ENCODE measurements at regions not wholly inside any gene's neighbourhood (a gene's known extent, or its start where the extent isn't known, plus 50 kb on each side); places are given as distances from the start of the nearest gene placed in this dataset.

DNA sequence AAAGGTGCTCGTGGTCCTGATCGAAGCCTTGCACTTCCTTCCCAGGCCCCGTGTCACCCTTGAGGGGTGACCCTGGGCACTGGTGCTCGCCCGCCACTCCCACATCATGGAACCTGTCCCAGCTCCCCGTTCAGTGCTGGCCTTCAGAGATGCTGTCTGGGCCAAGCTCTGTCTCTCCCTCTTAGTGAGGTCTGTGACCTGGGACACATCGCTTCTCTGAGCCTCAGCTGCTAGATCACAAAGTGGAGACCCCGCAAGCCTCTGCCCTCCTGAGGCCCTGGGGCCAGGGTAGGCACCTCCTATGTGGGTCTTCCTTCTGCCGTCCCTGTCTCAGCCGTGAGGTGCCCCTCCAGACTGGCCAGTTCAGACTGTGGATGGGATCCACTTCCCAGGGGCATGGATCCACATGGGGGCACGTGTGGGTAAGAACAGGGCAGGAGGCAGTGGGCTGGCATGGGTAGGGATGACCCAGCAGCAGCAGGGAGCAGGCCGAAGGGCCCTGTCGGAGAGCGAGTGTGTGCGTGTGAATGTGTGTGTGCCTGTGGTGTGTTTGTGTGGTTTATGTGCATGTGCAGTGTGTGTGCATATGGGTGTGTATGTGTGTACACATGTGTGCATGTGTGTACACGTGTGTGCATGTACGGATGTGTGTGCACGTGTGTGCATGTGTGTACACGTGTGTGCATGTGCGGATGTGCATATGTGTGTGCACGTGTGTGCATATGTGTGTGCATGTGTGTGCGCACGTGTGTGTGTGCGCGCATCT is 1073.7 kb downstream of the BRD1 start:
- no peak overlapping the region for H3K27ac ChIP-seq (ENCODE audit: low read depth, low read length)
- 79 to 89% (median 86%) methylated on average over 21 to 25 of the region's 25 CpGs for WGBS, 3 donors

DNA sequence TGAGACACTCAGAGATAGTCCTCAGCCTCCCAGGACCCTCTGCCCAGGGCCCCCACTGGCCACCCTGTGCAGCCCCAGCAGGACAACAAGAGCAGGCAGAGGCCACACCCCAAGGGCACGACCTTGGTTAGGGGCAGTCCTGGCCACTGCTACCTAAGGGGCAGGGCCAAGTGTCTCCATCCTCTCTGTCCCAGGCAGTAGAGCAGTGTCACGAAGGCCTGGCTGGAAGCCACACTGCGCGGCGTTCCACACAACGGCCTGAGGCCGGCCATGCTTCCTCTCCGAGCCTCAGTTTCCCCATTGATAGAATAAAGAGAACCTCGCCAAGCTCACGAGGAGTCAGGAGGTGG is 1074.3 kb downstream of the BRD1 start:
- WGBS, 3 donors: 85 to 94% (median 88%) methylated on average over 10 of the region's 10 CpGs
- no peak overlapping the region for H3K27ac ChIP-seq (ENCODE audit: low read depth, low read length)

GRCh38 chr22:48752451-48753380 is 1075.0 kb downstream of the BRD1 start:
- 62 to 75% (median 69%) methylated on average over 22 of the region's 22 CpGs for WGBS, 3 donors

DNA sequence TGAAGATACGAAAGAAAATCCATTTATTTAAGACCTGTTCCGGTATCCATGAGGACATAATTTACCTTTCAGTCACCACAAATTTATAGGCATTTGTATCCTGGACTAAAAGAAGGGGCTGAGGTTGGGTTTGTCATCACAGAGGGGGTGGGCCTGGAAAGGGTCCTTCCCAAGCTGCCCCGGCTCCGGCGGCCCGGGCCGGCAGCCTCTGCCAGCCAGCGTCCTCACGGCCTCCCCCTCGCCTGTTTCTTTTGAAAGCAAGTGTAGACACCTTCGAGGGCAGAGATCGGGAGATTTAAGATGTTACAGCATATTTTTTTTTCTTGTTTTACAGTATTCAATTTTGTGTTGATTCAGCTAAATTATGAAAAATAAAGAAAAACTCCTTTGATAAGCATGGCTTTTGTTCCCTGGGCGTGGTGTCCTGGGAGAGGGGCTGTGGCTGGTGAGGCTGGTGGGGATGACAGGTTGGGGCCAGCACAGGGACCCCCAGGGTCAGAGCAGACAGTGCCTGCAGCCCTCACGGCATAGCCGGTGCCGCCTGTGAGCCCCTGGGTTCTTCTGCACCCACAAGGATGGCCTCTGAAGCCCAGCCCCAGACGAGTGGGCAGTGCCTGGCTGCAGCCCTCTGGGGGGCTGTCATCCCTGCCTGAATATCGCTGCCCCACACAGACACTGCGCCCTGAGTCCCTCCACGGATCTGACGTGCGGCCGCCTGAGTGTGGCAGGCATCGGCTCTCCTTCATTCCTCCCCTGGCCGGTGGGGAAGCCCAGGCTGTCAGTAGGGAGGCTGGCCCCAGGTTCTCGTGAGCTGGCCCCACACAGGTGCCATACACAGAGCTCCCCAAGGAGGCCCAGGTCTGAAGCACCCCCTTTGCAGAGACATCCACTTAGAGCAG is 1075.9 kb downstream of the BRD1 start:
- 79 to 87% (median 81%) methylated on average over 26 of the region's 26 CpGs for WGBS, 3 donors
- no peak overlapping the region for H3K27ac ChIP-seq (ENCODE audit: low read depth, low read length)

More at GRCh38 chr22:48752451-48753380, 1075.0 kb downstream of the BRD1 start:
- no peak overlapping the region for H3K27ac ChIP-seq (ENCODE audit: low read depth, low read length)

DNA sequence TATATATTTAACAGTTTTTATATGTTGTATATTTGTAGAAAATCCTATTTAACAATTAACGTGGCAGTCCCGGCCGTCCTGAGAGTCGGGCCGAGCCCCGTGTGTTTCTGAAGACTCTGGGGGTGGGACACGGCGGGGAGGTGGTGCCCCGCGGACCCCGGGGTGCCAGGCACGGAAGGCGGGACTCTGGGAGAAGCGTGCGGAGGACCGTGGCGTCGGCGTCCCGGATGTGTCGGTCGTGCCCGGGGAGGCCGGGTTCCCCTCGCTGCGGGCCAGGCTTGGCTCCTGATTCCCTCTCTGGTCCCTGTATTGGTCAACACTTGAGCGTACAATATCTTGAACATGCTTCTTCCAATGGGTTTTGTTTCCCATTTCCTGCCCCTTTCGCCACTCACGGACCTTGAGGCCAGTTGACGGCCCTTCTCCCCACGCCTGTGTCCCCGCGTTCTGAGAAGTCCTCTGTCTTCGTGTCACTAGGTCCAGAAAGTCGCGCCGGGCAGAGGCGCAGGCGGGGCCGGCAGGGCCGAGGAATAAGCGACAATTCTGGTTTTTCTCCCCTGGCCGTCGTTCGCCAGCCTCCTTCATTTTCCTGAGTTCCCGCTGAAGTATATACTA is 1076.7 kb downstream of the BRD1 start:
- 92 to 96% (median 95%) methylated on average over 46 of the region's 46 CpGs for WGBS, 3 donors
- H3K27ac ChIP-seq (ENCODE audit: low read depth, low read length): no peak overlapping the region

- no peak overlapping the region for H3K27ac ChIP-seq (ENCODE audit: low read depth, low read length)
- WGBS, 3 donors: 94 to 95% (median 95%) methylated on average over 27 of the region's 27 CpGs
Observed at GRCh38 chr22:48750282-48750681, 1077.4 kb downstream of the BRD1 start.

DNA sequence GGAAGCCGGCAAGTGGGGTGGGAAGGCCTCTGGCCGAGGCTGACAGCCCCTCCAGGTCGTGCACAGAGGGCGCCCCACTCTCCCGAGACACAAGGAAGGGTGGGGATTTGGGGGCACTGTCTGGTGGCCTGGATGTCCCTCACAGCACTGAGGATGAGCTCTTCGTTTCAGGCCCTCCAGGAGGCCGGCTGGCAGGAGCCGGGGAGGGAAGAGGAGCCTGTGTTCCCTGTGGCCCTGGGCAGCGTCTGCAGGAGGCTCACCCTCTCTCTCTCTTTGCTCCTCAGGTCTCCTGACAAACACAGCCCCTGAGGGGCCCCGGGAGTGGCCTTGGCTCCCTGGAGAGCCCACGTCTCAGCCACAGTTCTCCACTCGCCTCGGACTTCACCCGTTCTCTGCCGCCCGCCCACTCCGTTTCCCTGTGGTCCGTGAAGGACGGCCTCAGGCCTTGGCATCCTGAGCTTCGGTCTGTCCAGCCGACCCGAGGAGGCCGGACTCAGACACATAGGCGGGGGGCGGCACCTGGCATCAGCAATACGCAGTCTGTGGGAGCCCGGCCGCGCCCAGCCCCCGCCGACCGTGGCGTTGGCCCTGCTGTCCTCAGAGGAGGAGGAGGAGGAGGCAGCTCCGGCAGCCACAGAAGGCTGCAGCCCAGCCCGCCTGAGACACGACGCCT is 1078.0 kb downstream of the BRD1 start:
- WGBS, 3 donors: 71 to 84% (median 79%) methylated on average over 32 to 37 of the region's 37 CpGs
- no peak overlapping the region for H3K27ac ChIP-seq (ENCODE audit: low read depth, low read length)

GRCh38 chr22:48748860-48749554 is 1078.7 kb downstream of the BRD1 start:
- WGBS, 3 donors: 82 to 90% (median 88%) methylated on average over 12 to 14 of the region's 14 CpGs
- no peak overlapping the region for H3K27ac ChIP-seq (ENCODE audit: low read depth, low read length)

- 74 to 86% (median 75%) methylated on average over 20 of the region's 20 CpGs for WGBS, 3 donors
- H3K27ac ChIP-seq (ENCODE audit: low read depth, low read length): no peak overlapping the region
Observed at GRCh38 chr22:48748113-48748859, 1079.4 kb downstream of the BRD1 start.

DNA sequence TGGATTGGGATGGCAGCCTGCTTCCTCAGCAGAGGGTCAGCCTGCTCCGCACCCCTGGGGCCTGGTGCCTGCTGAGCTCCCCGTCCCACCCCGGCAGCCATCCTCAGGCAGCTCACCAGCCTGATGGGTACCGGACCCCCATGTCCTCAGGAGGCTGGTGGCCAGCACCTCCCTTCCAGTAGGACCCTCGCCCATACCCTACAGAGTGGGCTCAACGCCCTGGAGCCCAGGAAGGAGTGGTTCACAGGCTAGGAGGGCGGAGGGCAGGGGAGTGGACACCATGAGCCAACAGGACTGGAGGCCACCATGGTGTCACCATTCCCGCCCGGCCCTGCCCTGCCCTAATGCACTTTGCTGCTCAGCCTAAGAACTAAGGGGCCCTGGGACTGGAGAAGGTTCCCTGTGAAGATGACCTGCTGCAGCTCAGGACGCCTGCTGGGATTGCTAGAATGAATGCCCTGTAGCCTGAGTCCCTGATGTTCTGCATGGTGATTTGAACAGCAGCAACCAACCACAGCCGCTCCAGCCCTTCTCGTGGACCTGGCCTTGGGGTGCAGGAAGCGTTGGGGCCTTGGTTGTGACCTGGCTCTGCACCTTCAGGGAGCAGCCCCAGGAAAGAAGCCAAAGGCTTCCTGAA is 1080.8 kb downstream of the BRD1 start:
- H3K27ac ChIP-seq (ENCODE audit: low read depth, low read length): no peak overlapping the region

GRCh38 chr22:48745842-48746788 is 1081.6 kb downstream of the BRD1 start:
- no peak overlapping the region for H3K27ac ChIP-seq (ENCODE audit: low read depth, low read length)
- WGBS, 3 donors: 65 to 83% (median 79%) methylated on average over 32 of the region's 32 CpGs

More for the DNA sequence above, 1080.8 kb downstream of the BRD1 start:
- WGBS, 3 donors: 78 to 91% (median 89%) methylated on average over 13 of the region's 13 CpGs

DNA sequence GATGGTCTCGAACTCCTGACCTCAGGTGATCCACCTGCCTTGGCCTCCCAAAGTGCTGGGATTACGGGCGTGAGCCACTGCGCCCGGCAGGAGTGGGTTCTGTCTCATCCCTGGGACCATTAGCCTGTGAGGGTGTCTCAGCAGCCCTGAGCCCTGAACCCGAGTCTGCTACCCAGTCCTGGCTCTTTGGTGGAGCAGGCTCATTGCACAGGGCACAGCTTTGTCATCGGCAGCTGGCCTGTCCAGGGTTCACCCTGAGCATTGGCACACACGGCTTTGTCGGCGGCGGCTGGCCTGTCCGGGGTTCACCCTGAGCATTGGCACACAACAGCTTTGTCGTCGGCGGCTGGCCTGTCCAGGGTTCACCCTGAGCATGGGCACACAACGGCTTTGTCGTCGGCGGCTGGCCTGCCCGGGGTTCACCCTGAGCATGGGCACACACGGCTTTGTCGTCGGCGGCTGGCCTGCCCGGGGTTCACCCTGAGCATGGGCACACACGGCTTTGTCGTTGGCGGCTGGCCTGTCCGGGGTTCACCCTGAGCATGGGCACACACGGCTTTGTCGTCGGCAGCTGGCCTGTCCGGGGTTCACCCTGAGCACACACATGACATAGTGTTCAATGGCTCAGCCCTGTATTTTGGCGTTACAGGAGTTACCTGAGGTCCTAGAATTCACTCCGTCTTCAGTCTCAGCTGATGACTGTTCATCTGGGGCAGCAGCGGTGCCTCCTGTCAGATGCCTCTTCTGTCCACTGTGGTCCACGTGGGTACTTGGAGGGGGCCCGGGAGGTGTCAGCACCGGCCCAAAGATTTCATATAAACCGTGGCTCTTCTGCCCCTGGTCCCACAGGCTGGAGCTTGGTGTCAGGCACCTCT is 1082.5 kb downstream of the BRD1 start:
- H3K27ac ChIP-seq (ENCODE audit: low read depth, low read length): no peak overlapping the region
- 87 to 92% (median 91%) methylated on average over 39 to 40 of the region's 40 CpGs for WGBS, 3 donors

- H3K27ac ChIP-seq (ENCODE audit: low read depth, low read length): no peak overlapping the region
- WGBS, 3 donors: 87 to 95% (median 93%) methylated on average over 11 of the region's 11 CpGs
Observed at GRCh38 chr22:48744283-48744641, 1083.4 kb downstream of the BRD1 start.

GRCh38 chr22:48743601-48744282 is 1083.9 kb downstream of the BRD1 start:
- WGBS, 3 donors: 74 to 90% (median 89%) methylated on average over 32 of the region's 32 CpGs

More at GRCh38 chr22:48743601-48744282, 1083.9 kb downstream of the BRD1 start:
- H3K27ac ChIP-seq (ENCODE audit: low read depth, low read length): no peak overlapping the region
